ENCODE measurements at regions not wholly inside any gene's neighbourhood (a gene's known extent, or its start where the extent isn't known, plus 50 kb on each side); places are given as distances from the start of the nearest gene placed in this dataset.

- no peak for DNase-seq (ENCODE audit: low read depth)
- TF ChIP-seq CTCF (IDR thresholded peaks at IDR 0.05; ENCODE audit: insufficient read depth, low read length): no peak
- H3K4me3 ChIP-seq (ENCODE audit: low read depth, low read length): no peak overlapping the region
Observed at GRCh38 chr4:178028481-178028880, 586.2 kb upstream of the AGA start.

- TF ChIP-seq CTCF (IDR thresholded peaks at IDR 0.05; ENCODE audit: insufficient read depth, low read length): no peak
- no peak overlapping the region for H3K4me3 ChIP-seq (ENCODE audit: low read depth, low read length)
- no peak for DNase-seq (ENCODE audit: low read depth)
Observed at GRCh38 chr4:178037459-178038214, 595.4 kb upstream of the AGA start.

- TF ChIP-seq CTCF (IDR thresholded peaks at IDR 0.05; ENCODE audit: insufficient read depth, low read length): no peak
- no peak overlapping the region for H3K4me3 ChIP-seq (ENCODE audit: low read depth, low read length)
- DNase-seq (ENCODE audit: low read depth): no peak
Observed at GRCh38 chr4:178056996-178057395, 614.8 kb upstream of the AGA start.

GRCh38 chr4:178063568-178063967 is 621.3 kb upstream of the AGA start:
- TF ChIP-seq CTCF (IDR thresholded peaks at IDR 0.05; ENCODE audit: insufficient read depth, low read length): no peak
- no peak overlapping the region for H3K4me3 ChIP-seq (ENCODE audit: low read depth, low read length)
- no peak for DNase-seq (ENCODE audit: low read depth)

- DNase-seq (ENCODE audit: low read depth): no peak
- TF ChIP-seq CTCF (IDR thresholded peaks at IDR 0.05; ENCODE audit: insufficient read depth, low read length): no peak
- no peak overlapping the region for H3K4me3 ChIP-seq (ENCODE audit: low read depth, low read length)
Observed at GRCh38 chr4:178066338-178066941, 624.2 kb upstream of the AGA start.

- TF ChIP-seq CTCF (IDR thresholded peaks at IDR 0.05; ENCODE audit: insufficient read depth, low read length): no peak
- H3K4me3 ChIP-seq (ENCODE audit: low read depth, low read length): no peak overlapping the region
- DNase-seq (ENCODE audit: low read depth): no peak
Observed at GRCh38 chr4:178068136-178068535, 625.9 kb upstream of the AGA start.
